Pancreas (tissue), 10 donors: ENCODE measurements at regions not wholly inside any gene's neighbourhood (a gene's known extent, or its start where the extent isn't known, plus 50 kb on each side); places are given as distances from the start of the nearest gene placed in this dataset.

Experiments
- ATAC-seq, 4 donors: fragments of 200-7000 bp; cut with Tn5 transposase; one replicate each; pipeline versions ENCODE4 v1.8.0 to v1.9.1; 2020; ENCODE audit warnings: mild to moderate bottlenecking in 4 of 4, moderate library complexity in 4 of 4
- DNase-seq, 6 donors: peaks; one replicate each; pipeline ENCODE4 v3.0.0-alpha.2; 2020
- FAIRE-seq: peaks from 2 replicates; lab custom pipeline; 2012; peaks lifted over from hg19 to GRCh38; lab: Jason Lieb, UNC
- H3K27ac ChIP-seq, 4 donors: fragments of 200-600 bp; sonication (generic); 1 replicate in 3 of 4; 2 replicates in 1 of 4; pipeline versions ENCODE4 v1.5.0 to v1.8.0; 2020
- H3K27me3 ChIP-seq, 4 donors: fragments of 200-600 bp; one replicate each; pipeline ENCODE4 v1.8.0; 2021
- H3K36me3 ChIP-seq, 3 donors: fragments of 200-600 bp; sonication (generic) in 1 of 3; one replicate each; pipeline versions ENCODE4 v1.5.0 to v1.8.0; 2020 to 2021
- H3K4me1 ChIP-seq, 3 donors: fragments of 200-600 bp; one replicate each; pipeline ENCODE4 v1.8.0; 2021
- H3K4me3 ChIP-seq, 4 donors: fragments of 200-600 bp; sonication (generic) in 2 of 4; one replicate each; pipeline versions ENCODE4 v1.5.0 to v1.8.0; 2020 to 2021
- H3K9me3 ChIP-seq, 4 donors: fragments of 200-600 bp; one replicate each; pipeline ENCODE4 v1.8.0; 2021
- WGBS, 2 donors: extraction: QIAGEN DNeasy Blood & Tissue Kit; methylation state at CpG; one replicate each; pipeline ENCODE4 v1.1.7; 2013; 5-methylcytosine and 5-hydroxymethylcytosine counted together
- intact Hi-C, 3 donors: fragments of 100-400 bp; cut with DNase I; formaldehyde crosslinking; loops; one replicate each; pipeline versions ENCODE4 v1.11.1 to v1.14.2; 2022
- TF ChIP-seq, protein P1 (sequence below), 4 donors: fragments of 200-600 bp; sonication (generic) in 3 of 4; IDR thresholded peaks; one replicate each; pipeline versions ENCODE4 v1.5.0 to v1.8.0; 2021; ENCODE audit warnings: antibody characterized with exemption in 4 of 4
- donor health status: healthy with polysubstance abuse.
- donor health status: DM: no; HTN: no; CAD: no; lungs with moderate emphysema.
- donor health status: DM: no; HTN: no; CAD: no.
- donor health status: control.
- donor health status: control.
- donor health status: Bipolar disorder and iron deficiency.
- donor health status: DM: yes; HTN: yes; CAD: no.
- donor health status: DM: no; HTN: no; CAD: no.
- donor health status: DM: no; HTN: no; CAD: no.
- donor health status: DM: yes; HTN: yes; CAD: no.

- Histone ChIP-seq H3K27ac (no peak overlapping the region), H3K4me1 (no peaks in the 10 kb centered on the region), H3K27me3 (no peaks in the 10 kb centered on the region), H3K36me3 (no peaks in the 10 kb centered on the region), H3K9me3 (no peaks in the 10 kb centered on the region), H3K4me3 (no peak overlapping the region)
- WGBS, 2 donors: 90 to 100% methylated on average over 1 of the region's 1 CpG
- DNase-seq (peak in 1 of 6 donors; percentile 6), FAIRE-seq (no peak), ATAC-seq (no peak)
- intact Hi-C loops: no loop called here
- TF ChIP-seq, protein P1, sequence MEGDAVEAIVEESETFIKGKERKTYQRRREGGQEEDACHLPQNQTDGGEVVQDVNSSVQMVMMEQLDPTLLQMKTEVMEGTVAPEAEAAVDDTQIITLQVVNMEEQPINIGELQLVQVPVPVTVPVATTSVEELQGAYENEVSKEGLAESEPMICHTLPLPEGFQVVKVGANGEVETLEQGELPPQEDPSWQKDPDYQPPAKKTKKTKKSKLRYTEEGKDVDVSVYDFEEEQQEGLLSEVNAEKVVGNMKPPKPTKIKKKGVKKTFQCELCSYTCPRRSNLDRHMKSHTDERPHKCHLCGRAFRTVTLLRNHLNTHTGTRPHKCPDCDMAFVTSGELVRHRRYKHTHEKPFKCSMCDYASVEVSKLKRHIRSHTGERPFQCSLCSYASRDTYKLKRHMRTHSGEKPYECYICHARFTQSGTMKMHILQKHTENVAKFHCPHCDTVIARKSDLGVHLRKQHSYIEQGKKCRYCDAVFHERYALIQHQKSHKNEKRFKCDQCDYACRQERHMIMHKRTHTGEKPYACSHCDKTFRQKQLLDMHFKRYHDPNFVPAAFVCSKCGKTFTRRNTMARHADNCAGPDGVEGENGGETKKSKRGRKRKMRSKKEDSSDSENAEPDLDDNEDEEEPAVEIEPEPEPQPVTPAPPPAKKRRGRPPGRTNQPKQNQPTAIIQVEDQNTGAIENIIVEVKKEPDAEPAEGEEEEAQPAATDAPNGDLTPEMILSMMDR (IDR thresholded peaks at IDR 0.05): no peak
These were observed 194.5 kb downstream of the RPLP1 start for GRCh38 chr15:69647142-69647513.

DNA sequence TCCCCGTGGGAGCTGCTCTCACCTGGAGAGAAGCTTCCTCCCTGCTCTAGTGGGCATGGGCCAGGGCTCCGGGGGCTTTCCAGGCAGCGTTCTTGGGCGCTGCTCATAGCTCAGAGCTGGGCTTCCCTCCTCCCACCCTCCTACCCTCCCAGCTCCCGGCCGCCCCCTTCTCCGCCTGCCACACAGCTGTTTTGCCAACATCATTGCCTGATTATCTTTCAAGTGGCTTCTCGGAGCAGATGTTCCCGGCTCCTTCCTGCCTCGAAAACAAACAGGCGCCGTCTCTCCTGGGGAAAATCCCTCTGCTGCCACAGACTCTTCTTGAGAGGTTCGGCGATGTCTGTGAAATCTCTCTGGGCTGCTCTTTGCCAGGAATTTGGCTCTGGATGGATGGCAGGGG is 195.6 kb downstream of the RPLP1 start:
- FAIRE-seq (no peak), ATAC-seq (no peak), DNase-seq (peak in 1 of 6 donors; percentile 21)
- H3K27me3 ChIP-seq: no peaks in the 10 kb centered on the region
- TF ChIP-seq, protein P1 (IDR thresholded peaks at IDR 0.05): no peak
- no peaks in the 10 kb centered on the region for H3K9me3 ChIP-seq
- no peak overlapping the region for H3K27ac ChIP-seq
- H3K36me3 ChIP-seq: no peaks in the 10 kb centered on the region
- H3K4me3 ChIP-seq: no peak overlapping the region
- 69 to 76% methylated on average over 14 of the region's 14 CpGs for WGBS, 2 donors
- no peaks in the 10 kb centered on the region for H3K4me1 ChIP-seq
- intact Hi-C loops: no loop called here

GRCh38 chr15:69648775-69649735 is 196.4 kb downstream of the RPLP1 start:
- no peaks in the 10 kb centered on the region for H3K27me3 ChIP-seq
- no peak overlapping the region for H3K27ac ChIP-seq
- FAIRE-seq: no peak
- 69 to 70% methylated on average over 13 of the region's 13 CpGs for WGBS, 2 donors
- H3K36me3 ChIP-seq: no peaks in the 10 kb centered on the region
- peak in 1 of 4 donors; percentile 21 for ATAC-seq
- no peaks in the 10 kb centered on the region for H3K9me3 ChIP-seq
- DNase-seq: peak in 1 of 6 donors; percentile 8
- TF ChIP-seq, protein P1 (IDR thresholded peaks at IDR 0.05): no peak
- no peaks in the 10 kb centered on the region for H3K4me1 ChIP-seq
- intact Hi-C loops: no loop called here
- no peak overlapping the region for H3K4me3 ChIP-seq

DNA sequence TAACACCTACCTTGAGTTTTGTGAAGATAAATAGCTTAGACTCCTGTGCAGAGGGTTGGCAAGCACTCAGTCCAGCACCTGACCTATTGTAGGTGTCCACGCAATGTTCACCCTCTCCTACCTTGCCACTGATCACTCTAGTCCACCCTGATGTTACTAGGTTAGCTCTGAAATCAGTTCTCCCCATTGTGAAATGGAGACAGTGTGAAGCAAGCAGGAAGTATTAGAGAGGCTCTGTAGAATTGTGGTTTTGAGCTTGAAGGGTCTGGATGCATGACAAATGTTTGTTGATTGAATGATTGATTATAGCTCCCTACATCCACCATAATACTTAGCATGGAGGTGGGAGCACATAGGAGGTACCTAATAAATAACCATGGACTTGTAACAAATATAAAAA is 199.7 kb downstream of the RPLP1 start:
- Histone ChIP-seq H3K4me3 (no peak overlapping the region), H3K4me1 (no peaks in the 10 kb centered on the region), H3K27me3 (no peaks in the 10 kb centered on the region), H3K36me3 (no peaks in the 10 kb centered on the region), H3K27ac (no peak overlapping the region), H3K9me3 (no peaks in the 10 kb centered on the region)
- WGBS, 2 donors: 97% methylated on average over 1 of the region's 1 CpG
- intact Hi-C loops: no loop called here
- DNase-seq (no peak), FAIRE-seq (no peak), ATAC-seq (no peak)
- TF ChIP-seq, protein P1 (IDR thresholded peaks at IDR 0.05): no peak

DNA sequence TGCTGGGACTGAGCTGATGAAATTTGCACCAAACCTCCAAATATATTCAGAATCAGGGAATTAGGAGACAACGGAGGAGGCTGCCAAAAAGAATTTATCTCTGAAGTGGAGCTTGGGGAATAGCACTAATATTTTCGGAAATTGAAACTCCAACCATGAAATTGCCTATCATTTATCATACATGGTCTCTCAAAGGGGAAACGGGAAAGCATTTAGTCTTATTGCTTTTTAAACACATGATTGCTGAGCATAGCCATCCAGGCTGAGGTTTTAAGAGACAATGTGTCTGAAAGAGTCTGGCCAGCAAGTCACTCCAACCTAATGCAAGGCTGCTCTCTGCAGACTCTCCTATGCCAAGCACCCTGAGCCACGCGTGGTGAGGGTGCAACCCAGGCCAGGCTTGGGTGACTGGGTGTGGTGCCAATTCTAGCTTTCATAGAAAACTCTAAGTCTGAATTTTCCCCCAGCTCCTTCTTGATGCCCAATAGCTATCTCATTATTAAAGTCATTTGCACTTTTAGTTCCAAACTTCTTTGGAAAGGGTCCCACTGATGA is 200.2 kb downstream of the RPLP1 start:
- Histone ChIP-seq H3K4me1 (no peaks in the 10 kb centered on the region), H3K36me3 (no peaks in the 10 kb centered on the region), H3K4me3 (no peak overlapping the region), H3K27ac (no peak overlapping the region), H3K9me3 (no peaks in the 10 kb centered on the region), H3K27me3 (no peaks in the 10 kb centered on the region)
- WGBS, 2 donors: 66 to 70% methylated on average over 5 of the region's 5 CpGs
- DNase-seq (no peak), ATAC-seq (peak in 3 of 4 donors; percentile 56 to 66 (median 59)), FAIRE-seq (no peak)
- TF ChIP-seq, protein P1 (IDR thresholded peaks at IDR 0.05): no peak
- intact Hi-C loops: no loop called here
